Type B pancreatic cell (in vitro differentiated cells): ENCODE measurements at regions not wholly inside any gene's neighbourhood (a gene's known extent, or its start where the extent isn't known, plus 50 kb on each side); places are given as distances from the start of the nearest gene placed in this dataset.

Experiments used
- DNase-seq: peaks from one replicate; pipeline ENCODE4 v3.0.0; 2021; ENCODE audit warnings: mixed read lengths; ENCODE audit not compliant: unreplicated experiment; ENCODE audit errors: extremely low spot score
- H3K27ac Mint-ChIP-seq: 2 replicates; pipeline ENCODE4 v1.8.0; 2021; ENCODE audit warnings: mild to moderate bottlenecking, mixed read lengths
- H3K27me3 Mint-ChIP-seq: 2 replicates; pipeline ENCODE4 v1.8.0; 2021; ENCODE audit warnings: mixed read lengths
- H3K36me3 Mint-ChIP-seq: 2 replicates; pipeline ENCODE4 v1.8.0; 2021; ENCODE audit warnings: mixed read lengths
- H3K4me1 Mint-ChIP-seq: one replicate; pipeline ENCODE4 v1.8.0; 2021; ENCODE audit warnings: mixed read lengths; ENCODE audit not compliant: unreplicated experiment
- H3K4me3 Mint-ChIP-seq: 2 replicates; pipeline ENCODE4 v1.8.0; 2021; ENCODE audit warnings: mild to moderate bottlenecking, mixed read lengths
- H3K9me3 Mint-ChIP-seq: 2 replicates; pipeline ENCODE4 v1.8.0; 2021; ENCODE audit warnings: mixed read lengths
- TF ChIP-seq, protein P1 (sequence below): fragments of 200-600 bp; sonication (generic); conservative IDR thresholded peaks from 2 replicates; pipeline ENCODE4 v1.5.0; 2021; ENCODE audit warnings: antibody characterized with exemption, mild to moderate bottlenecking

DNA sequence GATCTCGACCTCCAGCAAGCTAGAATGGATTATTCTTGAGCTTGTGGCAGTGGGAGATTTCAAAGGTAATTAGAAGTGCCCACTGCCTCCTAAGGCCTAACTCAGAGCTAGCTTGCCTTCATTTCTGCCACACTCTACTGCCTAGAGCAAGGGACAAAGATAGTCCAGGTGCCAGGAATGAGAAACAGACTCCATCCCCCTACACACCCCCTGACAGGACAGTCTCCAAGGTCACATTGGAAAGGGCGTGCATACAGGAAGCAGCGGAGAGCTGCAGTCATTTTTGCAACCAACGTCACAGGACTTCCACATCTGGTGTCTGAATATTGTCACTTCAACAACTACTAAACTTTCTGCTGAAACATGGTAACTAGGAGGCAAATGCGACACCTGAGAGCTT, 101.0 kb upstream of the SH3BP4 start:
- Mint-ChIP-seq H3K4me3 (no peak overlapping the region), H3K27me3 (no peaks in the 10 kb centered on the region), H3K27ac (no peak overlapping the region), H3K9me3 (peaks cover 9% of the 10 kb centered on the region), H3K4me1 (peaks cover 40% of the 10 kb centered on the region), H3K36me3 (no peaks in the 10 kb centered on the region)
- TF ChIP-seq, protein P1, sequence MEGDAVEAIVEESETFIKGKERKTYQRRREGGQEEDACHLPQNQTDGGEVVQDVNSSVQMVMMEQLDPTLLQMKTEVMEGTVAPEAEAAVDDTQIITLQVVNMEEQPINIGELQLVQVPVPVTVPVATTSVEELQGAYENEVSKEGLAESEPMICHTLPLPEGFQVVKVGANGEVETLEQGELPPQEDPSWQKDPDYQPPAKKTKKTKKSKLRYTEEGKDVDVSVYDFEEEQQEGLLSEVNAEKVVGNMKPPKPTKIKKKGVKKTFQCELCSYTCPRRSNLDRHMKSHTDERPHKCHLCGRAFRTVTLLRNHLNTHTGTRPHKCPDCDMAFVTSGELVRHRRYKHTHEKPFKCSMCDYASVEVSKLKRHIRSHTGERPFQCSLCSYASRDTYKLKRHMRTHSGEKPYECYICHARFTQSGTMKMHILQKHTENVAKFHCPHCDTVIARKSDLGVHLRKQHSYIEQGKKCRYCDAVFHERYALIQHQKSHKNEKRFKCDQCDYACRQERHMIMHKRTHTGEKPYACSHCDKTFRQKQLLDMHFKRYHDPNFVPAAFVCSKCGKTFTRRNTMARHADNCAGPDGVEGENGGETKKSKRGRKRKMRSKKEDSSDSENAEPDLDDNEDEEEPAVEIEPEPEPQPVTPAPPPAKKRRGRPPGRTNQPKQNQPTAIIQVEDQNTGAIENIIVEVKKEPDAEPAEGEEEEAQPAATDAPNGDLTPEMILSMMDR, result no peak
- DNase-seq, result no peak

DNA sequence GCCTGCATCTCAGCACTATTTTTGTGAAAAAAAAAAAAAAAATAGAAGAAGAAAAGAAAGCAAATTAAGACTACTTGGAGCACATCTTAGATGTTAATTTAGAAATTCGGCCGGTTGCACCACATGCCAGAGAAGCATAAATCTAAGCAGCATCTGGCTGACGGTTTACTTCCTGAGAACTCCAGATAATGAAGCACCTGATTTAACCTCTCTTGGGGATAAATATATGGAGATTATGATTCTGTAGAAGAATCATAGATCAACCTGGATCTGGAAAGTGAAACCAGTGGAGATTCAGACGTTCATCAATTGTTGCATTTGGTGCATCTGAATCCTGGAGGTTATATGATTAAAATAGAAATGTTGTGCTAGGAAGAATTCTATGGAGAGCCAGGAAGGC, 102.1 kb upstream of the SH3BP4 start:
- TF ChIP-seq, protein P1, result no peak
- Mint-ChIP-seq H3K4me1 (peaks cover 40% of the 10 kb centered on the region), H3K27ac (no peak overlapping the region), H3K36me3 (no peaks in the 10 kb centered on the region), H3K4me3 (no peak overlapping the region), H3K27me3 (no peaks in the 10 kb centered on the region), H3K9me3 (peaks cover 9% of the 10 kb centered on the region)
- DNase-seq, result no peak

DNA sequence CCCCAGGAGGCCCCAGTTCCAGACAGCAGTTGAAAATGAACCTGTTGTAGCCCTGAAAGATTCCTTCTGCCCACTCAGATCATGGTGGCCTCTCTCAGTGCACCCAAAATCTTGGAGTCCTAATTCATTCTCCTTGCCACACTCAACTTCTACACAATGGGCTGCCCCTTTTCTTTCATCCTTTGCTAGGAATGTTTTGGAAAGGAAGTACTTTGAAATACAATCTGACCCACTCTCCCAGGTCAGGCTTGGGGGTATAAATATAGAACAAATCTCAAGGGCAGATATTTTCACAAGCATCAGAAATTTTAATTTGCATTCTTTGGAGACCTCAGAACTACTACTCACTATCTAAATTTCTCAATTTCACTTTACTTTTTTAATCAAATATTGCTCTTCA, 103.2 kb upstream of the SH3BP4 start:
- H3K27me3 Mint-ChIP-seq, result no peaks in the 10 kb centered on the region
- H3K4me1 Mint-ChIP-seq, result peaks cover 40% of the 10 kb centered on the region
- H3K4me3 Mint-ChIP-seq, result peak overlapping the region; percentile 52
- H3K27ac Mint-ChIP-seq, result no peak overlapping the region
- TF ChIP-seq, protein P1, result no peak
- H3K36me3 Mint-ChIP-seq, result no peaks in the 10 kb centered on the region
- peaks cover 9% of the 10 kb centered on the region for H3K9me3 Mint-ChIP-seq
- DNase-seq, result no peak

DNA sequence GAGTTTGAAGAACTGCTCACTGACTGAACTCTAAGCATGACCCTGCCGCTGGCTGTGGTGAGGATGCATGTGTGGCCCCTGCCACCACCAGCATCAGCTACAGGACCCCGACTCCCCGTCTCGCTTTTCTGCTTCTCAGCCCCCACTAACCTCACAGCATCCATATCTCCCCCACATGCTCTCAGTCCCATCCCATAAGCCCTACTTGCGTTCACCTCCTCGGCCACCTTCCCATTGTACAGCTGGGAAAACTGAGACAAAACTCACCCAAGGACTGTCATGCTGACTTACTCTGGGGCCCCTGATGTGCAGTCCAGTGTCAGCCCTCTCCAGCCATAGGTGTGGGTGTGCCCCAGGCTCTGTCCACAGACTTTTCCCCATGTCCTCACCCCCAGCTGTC, 104.2 kb upstream of the SH3BP4 start:
- H3K4me3 Mint-ChIP-seq, result peak overlapping the region; percentile 27
- H3K9me3 Mint-ChIP-seq, result peaks cover 9% of the 10 kb centered on the region
- peaks cover 40% of the 10 kb centered on the region for H3K4me1 Mint-ChIP-seq
- no peaks in the 10 kb centered on the region for H3K36me3 Mint-ChIP-seq
- no peaks in the 10 kb centered on the region for H3K27me3 Mint-ChIP-seq
- DNase-seq, result no peak
- H3K27ac Mint-ChIP-seq, result no peak overlapping the region
- TF ChIP-seq, protein P1, result no peak

DNA sequence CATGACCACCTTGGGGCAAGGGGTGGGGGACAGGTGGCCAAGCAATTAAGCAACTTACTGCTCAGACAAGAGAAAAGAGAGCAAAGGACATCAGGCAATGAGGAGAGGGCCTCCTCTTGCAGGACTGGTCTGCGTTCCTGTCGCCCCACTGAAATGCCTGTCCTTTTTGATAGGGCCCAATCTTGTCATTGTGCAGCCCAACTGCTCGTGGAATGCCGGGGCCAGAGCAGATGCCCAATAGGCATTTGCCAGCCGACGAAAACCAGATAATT, 104.5 kb upstream of the SH3BP4 start:
- Mint-ChIP-seq H3K4me1 (peaks cover 40% of the 10 kb centered on the region), H3K4me3 (no peak overlapping the region), H3K27ac (no peak overlapping the region), H3K27me3 (no peaks in the 10 kb centered on the region), H3K9me3 (peaks cover 9% of the 10 kb centered on the region), H3K36me3 (no peaks in the 10 kb centered on the region)
- TF ChIP-seq, protein P1, result no peak
- no peak for DNase-seq
